Calu3 (cell line): ENCODE measurements at regions not wholly inside any gene's neighbourhood (a gene's known extent, or its start where the extent isn't known, plus 50 kb on each side); places are given as distances from the start of the nearest gene placed in this dataset.

Source experiments
- BruUV-seq: library from RNA; stranded (reverse); fragments of 400-500 nt; replicated peaks from 2 replicates; lab custom pipeline; 2021; lab: Mats Ljungman, UMichigan
- CTCF ChIA-PET: fragments of 300-600 bp; sonication (Branson Sonifier 250); formaldehyde crosslinking; loops from one replicate; lab custom pipeline; 2022; ENCODE audit warnings: antibody characterized with exemption; lab: Charles Lee
- DNase-seq: peaks from one replicate; pipeline ENCODE4 v3.0.0; 2022
- H3K27ac Mint-ChIP-seq: one replicate; pipeline ENCODE4 v1.8.0; 2022; ENCODE audit warnings: mixed read lengths; ENCODE audit not compliant: unreplicated experiment
- H3K27me3 Mint-ChIP-seq: one replicate; pipeline ENCODE4 v1.8.0; 2022; ENCODE audit warnings: mixed read lengths; ENCODE audit not compliant: unreplicated experiment
- H3K36me3 Mint-ChIP-seq: one replicate; pipeline ENCODE4 v1.8.0; 2022; ENCODE audit warnings: mild to moderate bottlenecking, moderate library complexity, mixed read lengths; ENCODE audit not compliant: insufficient read depth, unreplicated experiment
- H3K4me1 Mint-ChIP-seq: one replicate; pipeline ENCODE4 v1.8.0; 2022; ENCODE audit warnings: mild to moderate bottlenecking, low read depth, mixed read lengths; ENCODE audit not compliant: unreplicated experiment
- H3K4me3 Mint-ChIP-seq: one replicate; pipeline ENCODE4 v1.8.0; 2022; ENCODE audit warnings: mild to moderate bottlenecking, low read depth, moderate library complexity, mixed read lengths; ENCODE audit not compliant: unreplicated experiment
- H3K9me3 Mint-ChIP-seq: one replicate; pipeline ENCODE4 v1.8.0; 2022; ENCODE audit warnings: low read depth, mixed read lengths; ENCODE audit not compliant: unreplicated experiment
- intact Hi-C: fragments of 100-400 bp; cut with micrococcal nuclease; formaldehyde crosslinking; loops from one replicate; pipeline ENCODE4 v1.10.0; 2022; ENCODE audit not compliant: unreplicated experiment
- TF ChIP-seq, protein P1 (sequence below): fragments of 200-600 bp; IDR thresholded peaks from one replicate; pipeline ENCODE4 v1.8.0; 2022; ENCODE audit warnings: antibody characterized with exemption; ENCODE audit not compliant: unreplicated experiment

DNA sequence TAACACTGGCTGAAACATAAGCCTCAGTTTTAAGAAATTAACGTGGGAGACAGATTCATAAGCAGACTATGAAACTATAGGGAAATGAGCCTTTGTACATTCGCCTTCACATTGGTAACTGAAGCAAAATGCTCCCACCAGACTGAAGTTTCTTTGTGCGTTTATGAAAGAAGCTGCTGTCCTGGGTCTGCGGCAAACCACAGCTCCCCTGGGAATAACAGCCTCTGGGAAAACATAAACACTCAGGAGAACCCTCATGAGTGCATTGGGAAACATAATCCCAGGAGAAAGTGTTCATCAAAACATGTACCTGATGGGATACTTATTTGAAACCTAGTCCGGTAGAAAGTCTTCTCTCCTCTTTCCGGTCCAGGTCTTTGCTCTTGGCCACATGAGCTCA, 193.1 kb upstream of the LARGE1 start:
- peaks cover 20% of the 10 kb centered on the region for H3K9me3 Mint-ChIP-seq
- no peaks in the 10 kb centered on the region for H3K36me3 Mint-ChIP-seq
- H3K4me3 Mint-ChIP-seq, result no peak overlapping the region
- DNase-seq, result no peak
- no peak overlapping the region for H3K27ac Mint-ChIP-seq
- no peaks in the 10 kb centered on the region for H3K4me1 Mint-ChIP-seq
- BruUV-seq, result no TSS peak
- intact Hi-C loops, result no loop called here
- TF ChIP-seq, protein P1, sequence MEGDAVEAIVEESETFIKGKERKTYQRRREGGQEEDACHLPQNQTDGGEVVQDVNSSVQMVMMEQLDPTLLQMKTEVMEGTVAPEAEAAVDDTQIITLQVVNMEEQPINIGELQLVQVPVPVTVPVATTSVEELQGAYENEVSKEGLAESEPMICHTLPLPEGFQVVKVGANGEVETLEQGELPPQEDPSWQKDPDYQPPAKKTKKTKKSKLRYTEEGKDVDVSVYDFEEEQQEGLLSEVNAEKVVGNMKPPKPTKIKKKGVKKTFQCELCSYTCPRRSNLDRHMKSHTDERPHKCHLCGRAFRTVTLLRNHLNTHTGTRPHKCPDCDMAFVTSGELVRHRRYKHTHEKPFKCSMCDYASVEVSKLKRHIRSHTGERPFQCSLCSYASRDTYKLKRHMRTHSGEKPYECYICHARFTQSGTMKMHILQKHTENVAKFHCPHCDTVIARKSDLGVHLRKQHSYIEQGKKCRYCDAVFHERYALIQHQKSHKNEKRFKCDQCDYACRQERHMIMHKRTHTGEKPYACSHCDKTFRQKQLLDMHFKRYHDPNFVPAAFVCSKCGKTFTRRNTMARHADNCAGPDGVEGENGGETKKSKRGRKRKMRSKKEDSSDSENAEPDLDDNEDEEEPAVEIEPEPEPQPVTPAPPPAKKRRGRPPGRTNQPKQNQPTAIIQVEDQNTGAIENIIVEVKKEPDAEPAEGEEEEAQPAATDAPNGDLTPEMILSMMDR, result no peak
- no peaks in the 10 kb centered on the region for H3K27me3 Mint-ChIP-seq
- CTCF ChIA-PET, result no interaction called here

- no TSS peak for BruUV-seq
- intact Hi-C loops, result no loop called here
- H3K4me3 Mint-ChIP-seq, result no peak overlapping the region
- CTCF ChIA-PET, result no interaction called here
- TF ChIP-seq, protein P1, result no peak
- no peaks in the 10 kb centered on the region for H3K36me3 Mint-ChIP-seq
- peaks cover 21% of the 10 kb centered on the region for H3K9me3 Mint-ChIP-seq
- no peak overlapping the region for H3K27ac Mint-ChIP-seq
- no peaks in the 10 kb centered on the region for H3K27me3 Mint-ChIP-seq
- no peaks in the 10 kb centered on the region for H3K4me1 Mint-ChIP-seq
- no peak for DNase-seq
These were observed 194.1 kb upstream of the LARGE1 start for GRCh38 chr22:34114406-34114805.

- Mint-ChIP-seq H3K4me3 (no peak overlapping the region), H3K36me3 (no peaks in the 10 kb centered on the region), H3K4me1 (no peaks in the 10 kb centered on the region), H3K27ac (no peak overlapping the region), H3K9me3 (peaks cover 21% of the 10 kb centered on the region), H3K27me3 (no peaks in the 10 kb centered on the region)
- TF ChIP-seq, protein P1, result no peak
- intact Hi-C loops, result no loop called here
- CTCF ChIA-PET, result no interaction called here
- DNase-seq, result no peak
- BruUV-seq, result no TSS peak
These were observed 195.4 kb upstream of the LARGE1 start for GRCh38 chr22:34115722-34116121.

GRCh38 chr22:34116126-34116525, 195.8 kb upstream of the LARGE1 start:
- Mint-ChIP-seq H3K4me3 (no peak overlapping the region), H3K4me1 (no peaks in the 10 kb centered on the region), H3K36me3 (no peaks in the 10 kb centered on the region), H3K27ac (no peak overlapping the region), H3K27me3 (no peaks in the 10 kb centered on the region), H3K9me3 (peaks cover 21% of the 10 kb centered on the region)
- no peak for DNase-seq
- CTCF ChIA-PET, result no interaction called here
- TF ChIP-seq, protein P1, result no peak
- intact Hi-C loops, result no loop called here
- no TSS peak for BruUV-seq
